ENCODE measurements at regions not wholly inside any gene's neighbourhood (a gene's known extent, or its start where the extent isn't known, plus 50 kb on each side); places are given as distances from the start of the nearest gene placed in this dataset.

GRCh38 chr5:114789773-114790402, 379.8 kb downstream of the TRIM36 start:
- TF ChIP-seq CTCF (IDR thresholded peaks at IDR 0.05) (peak; percentile 80), EZH2 (IDR thresholded peaks at IDR 0.05) (no peak), EZH2phosphoT487 (IDR thresholded peaks at IDR 0.05) (no peak)
